Mesenteric fat pad (tissue), 1 donor: ENCODE measurements at regions not wholly inside any gene's neighbourhood (a gene's known extent, or its start where the extent isn't known, plus 50 kb on each side); places are given as distances from the start of the nearest gene placed in this dataset.

Experiments used
- DNase-seq: peaks from one replicate; pipeline ENCODE4 v3.0.0-alpha.2; 2020; ENCODE audit warnings: low spot score
- donor health status: DM: yes; HTN: yes; CAD: no.

GRCh38 chr2:226622484-226622883 lies 177.1 kb downstream of the IRS1 start:
- no peak for DNase-seq

GRCh38 chr2:226620176-226620575 lies 179.4 kb downstream of the IRS1 start:
- no peak for DNase-seq

GRCh38 chr2:226619707-226620106 lies 179.9 kb downstream of the IRS1 start:
- DNase-seq = no peak

- DNase-seq = no peak
These were observed 180.6 kb downstream of the IRS1 start for GRCh38 chr2:226618875-226619605.

- DNase-seq = no peak
These were observed 181.1 kb downstream of the IRS1 start for GRCh38 chr2:226618544-226618874.

- no peak for DNase-seq
These were observed 183.7 kb downstream of the IRS1 start for GRCh38 chr2:226615891-226616290.

- DNase-seq = no peak
These were observed 187.7 kb downstream of the IRS1 start for GRCh38 chr2:226611944-226612318.

- no peak for DNase-seq
These were observed 188.2 kb downstream of the IRS1 start for GRCh38 chr2:226611196-226611943.

- DNase-seq = no peak
These were observed 190.3 kb downstream of the IRS1 start for GRCh38 chr2:226609366-226609765.

- DNase-seq = no peak
These were observed 191.2 kb downstream of the IRS1 start for GRCh38 chr2:226608451-226608850.

GRCh38 chr2:226607379-226607778 lies 192.2 kb downstream of the IRS1 start:
- DNase-seq = no peak

- no peak for DNase-seq
These were observed 194.0 kb downstream of the IRS1 start for GRCh38 chr2:226605642-226606041.

GRCh38 chr2:226603606-226604005 lies 196.0 kb downstream of the IRS1 start:
- no peak for DNase-seq

- DNase-seq = no peak
These were observed 197.5 kb downstream of the IRS1 start for GRCh38 chr2:226601881-226602662.

GRCh38 chr2:226600802-226601201 lies 198.8 kb downstream of the IRS1 start:
- no peak for DNase-seq

- no peak for DNase-seq
These were observed 199.4 kb downstream of the IRS1 start for GRCh38 chr2:226600184-226600583.

GRCh38 chr2:226589043-226589442 lies 210.6 kb downstream of the IRS1 start:
- no peak for DNase-seq

GRCh38 chr2:226585130-226585561 lies 214.5 kb downstream of the IRS1 start:
- no peak for DNase-seq

- no peak for DNase-seq
These were observed 215.0 kb downstream of the IRS1 start for GRCh38 chr2:226584518-226585055.

GRCh38 chr2:226583715-226584114 lies 215.9 kb downstream of the IRS1 start:
- DNase-seq = no peak

- DNase-seq = no peak
These were observed 218.0 kb downstream of the IRS1 start for GRCh38 chr2:226581661-226582060.

- no peak for DNase-seq
These were observed 218.6 kb downstream of the IRS1 start for GRCh38 chr2:226581004-226581403.
